Motor neuron (in vitro differentiated cells): ENCODE measurements at regions not wholly inside any gene's neighbourhood (a gene's known extent, or its start where the extent isn't known, plus 50 kb on each side); places are given as distances from the start of the nearest gene placed in this dataset.
"Not testable (repeated sequence)": the region's sequence is repeated elsewhere in the genome, so short reads cannot be mapped to it uniquely, and the experiment has no call there.

Experiments used
- ATAC-seq, 8 experiments: fragments of 200-7000 bp; cut with Tn5 transposase; replicated peaks in 6 of 8; 2 replicates each; pipeline ENCODE4 v1.8.0; 2021; ENCODE audit warnings: mild to moderate bottlenecking in 8 of 8, moderate library complexity in 8 of 8
- H3K27ac ChIP-seq, 2 donors: fragments of 250-450 bp; sonication (Bioruptor Pico); 2 replicates each; pipeline ENCODE4 v1.9.0; 2021; ENCODE audit warnings: antibody characterized with exemption in 2 of 2, mild to moderate bottlenecking in 2 of 2, moderate library complexity in 1 of 2
- H3K4me1 ChIP-seq, 2 donors: fragments of 250-450 bp; sonication (Bioruptor Pico); replicated peaks in 1 of 2; 2 replicates each; pipeline ENCODE4 v1.6.1; 2021; ENCODE audit warnings: antibody characterized with exemption in 2 of 2, mild to moderate bottlenecking in 2 of 2, moderate library complexity in 1 of 2
- H3K4me3 ChIP-seq, 5 donors: fragments of 250-450 bp; sonication (Bioruptor Pico); 2 replicates each; pipeline ENCODE4 v1.9.0; 2021; ENCODE audit warnings: antibody characterized with exemption in 5 of 5, mild to moderate bottlenecking in 5 of 5, moderate library complexity in 4 of 5
- WGBS, 10 experiments: fragments of 450-650 bp; shearing (Covaris generic); methylation state at CpG; one replicate each; pipeline ENCODE4 v1.0.0; 2022; 5-methylcytosine and 5-hydroxymethylcytosine counted together
- in situ Hi-C, 9 experiments: fragments of 400-800 bp; cut with MboI; loops; one replicate each; pipeline ENCODE4 v1.15.0; 2021; ENCODE audit warnings: low sequenced_read_pairs in 9 of 9, low pct_unique_long_range_greater_than_20kb in 2 of 9; ENCODE audit not compliant: unreplicated experiment in 9 of 9

GRCh38 chr20:7159903-7160302 lies 392.4 kb downstream of the BMP2 start:
- Histone ChIP-seq H3K4me3 (no peak overlapping the region), H3K27ac (no peak overlapping the region), H3K4me1 (no peaks in the 10 kb centered on the region)
- in situ Hi-C loops, result no loop called here
- no peak for ATAC-seq

- in situ Hi-C loops, result no loop called here
- ATAC-seq, result peak in 2 of 8 experiments; percentile 49 to 61
- no peak overlapping the region for H3K27ac ChIP-seq
- H3K4me1 ChIP-seq, result no peaks in the 10 kb centered on the region
- H3K4me3 ChIP-seq, result no peak overlapping the region
Measured at GRCh38 chr20:7161690-7162089, 394.2 kb downstream of the BMP2 start.

- peak in 3 of 8 experiments; percentile 93 to 98 (median 98) for ATAC-seq
- WGBS, 10 experiments, result 0 to 22% (median 0%) methylated on average over 1 of the region's 1 CpG; no CpG with 5 or more reads in 5 of the 10 experiments
- Histone ChIP-seq H3K27ac (no peak overlapping the region), H3K4me1 (no peaks in the 10 kb centered on the region), H3K4me3 (no peak overlapping the region)
- in situ Hi-C loops, result no loop called here
Measured at GRCh38 chr20:7171911-7172310, 404.4 kb downstream of the BMP2 start.

- in situ Hi-C loops, result no loop called here
- no peak overlapping the region for H3K27ac ChIP-seq
- no peaks in the 10 kb centered on the region for H3K4me1 ChIP-seq
- H3K4me3 ChIP-seq, result no peak overlapping the region
- 0 to 100% (median 90%) methylated on average over 1 to 2 of the region's 2 CpGs; no CpG with 5 or more reads in 1 of the 10 experiments for WGBS, 10 experiments
- ATAC-seq, result no peak
Measured at GRCh38 chr20:7174554-7174953, 407.1 kb downstream of the BMP2 start.

- H3K27ac ChIP-seq, in situ Hi-C loops, H3K4me1 ChIP-seq, ATAC-seq, H3K4me3 ChIP-seq: not testable (repeated sequence)
- WGBS, 10 experiments, result 0 to 100% (median 78%) methylated on average over 1 of the region's 1 CpG; no CpG with 5 or more reads in 3 of the 10 experiments
Measured at GRCh38 chr20:7175827-7176226, 408.3 kb downstream of the BMP2 start.

- no peak overlapping the region for H3K4me3 ChIP-seq
- 44 to 100% (median 86%) methylated on average over 2 of the region's 2 CpGs; no CpG with 5 or more reads in 2 of the 10 experiments for WGBS, 10 experiments
- H3K4me1 ChIP-seq, result no peaks in the 10 kb centered on the region
- in situ Hi-C loops, result no loop called here
- H3K27ac ChIP-seq, result no peak overlapping the region
- no peak for ATAC-seq
Measured at GRCh38 chr20:7178004-7178403, 410.5 kb downstream of the BMP2 start.

GRCh38 chr20:7180256-7181045 lies 413.0 kb downstream of the BMP2 start:
- in situ Hi-C loops, result no loop called here
- Histone ChIP-seq H3K4me1 (no peaks in the 10 kb centered on the region), H3K27ac (no peak overlapping the region), H3K4me3 (no peak overlapping the region)
- WGBS, 10 experiments, result 25 to 85% (median 68%) methylated on average over 1 to 4 of the region's 4 CpGs
- no peak for ATAC-seq

GRCh38 chr20:7189231-7189630 lies 421.7 kb downstream of the BMP2 start:
- 0 to 83% (median 51%) methylated on average over 1 to 2 of the region's 2 CpGs; no CpG with 5 or more reads in 2 of the 10 experiments for WGBS, 10 experiments
- no peak for ATAC-seq
- Histone ChIP-seq H3K4me1 (no peaks in the 10 kb centered on the region), H3K4me3 (no peak overlapping the region), H3K27ac (no peak overlapping the region)
- in situ Hi-C loops, result no loop called here

- in situ Hi-C loops, result no loop called here
- WGBS, 10 experiments, result 20 to 100% (median 72%) methylated on average over 1 to 4 of the region's 4 CpGs
- H3K4me1 ChIP-seq, result no peaks in the 10 kb centered on the region
- no peak overlapping the region for H3K4me3 ChIP-seq
- ATAC-seq, result no peak
- H3K27ac ChIP-seq, result no peak overlapping the region
Measured at GRCh38 chr20:7193681-7194080, 426.2 kb downstream of the BMP2 start.

- H3K4me3 ChIP-seq, result no peak overlapping the region
- ATAC-seq, result no peak
Measured at GRCh38 chr20:7195704-7196103, 428.2 kb downstream of the BMP2 start.

GRCh38 chr20:7196481-7196880 lies 429.0 kb downstream of the BMP2 start:
- ATAC-seq, result peak in 1 of 8 experiments; percentile 48
- WGBS, 10 experiments, result 45 to 100% (median 89%) methylated on average over 1 of the region's 1 CpG; no CpG with 5 or more reads in 2 of the 10 experiments
- no peak overlapping the region for H3K4me3 ChIP-seq
- in situ Hi-C loops, result no loop called here
- no peak overlapping the region for H3K27ac ChIP-seq
- H3K4me1 ChIP-seq, result no peaks in the 10 kb centered on the region

More at GRCh38 chr20:7195704-7196103, 428.2 kb downstream of the BMP2 start:
- 29 to 100% (median 73%) methylated on average over 1 to 5 of the region's 5 CpGs; no CpG with 5 or more reads in 1 of the 10 experiments for WGBS, 10 experiments
- Histone ChIP-seq H3K4me1 (no peaks in the 10 kb centered on the region), H3K27ac (no peak overlapping the region)
- in situ Hi-C loops, result no loop called here

GRCh38 chr20:7199861-7200260 lies 432.4 kb downstream of the BMP2 start:
- no peaks in the 10 kb centered on the region for H3K4me1 ChIP-seq
- no peak overlapping the region for H3K4me3 ChIP-seq
- in situ Hi-C loops, result no loop called here
- no peak overlapping the region for H3K27ac ChIP-seq
- 0 to 82% (median 70%) methylated on average over 1 to 2 of the region's 2 CpGs; no CpG with 5 or more reads in 1 of the 10 experiments for WGBS, 10 experiments
- peak in 1 of 8 experiments; percentile 24 for ATAC-seq

- peak in 3 of 8 experiments; percentile 35 to 86 (median 77) for ATAC-seq
- Histone ChIP-seq H3K4me1 (no peaks in the 10 kb centered on the region), H3K4me3 (no peak overlapping the region), H3K27ac (no peak overlapping the region)
- in situ Hi-C loops, result no loop called here
- 3 to 100% (median 87%) methylated on average over 1 to 6 of the region's 6 CpGs for WGBS, 10 experiments
Measured at GRCh38 chr20:7207186-7207798, 439.8 kb downstream of the BMP2 start.
